ENCODE measurements at regions not wholly inside any gene's neighbourhood (a gene's known extent, or its start where the extent isn't known, plus 50 kb on each side); places are given as distances from the start of the nearest gene placed in this dataset.

DNA sequence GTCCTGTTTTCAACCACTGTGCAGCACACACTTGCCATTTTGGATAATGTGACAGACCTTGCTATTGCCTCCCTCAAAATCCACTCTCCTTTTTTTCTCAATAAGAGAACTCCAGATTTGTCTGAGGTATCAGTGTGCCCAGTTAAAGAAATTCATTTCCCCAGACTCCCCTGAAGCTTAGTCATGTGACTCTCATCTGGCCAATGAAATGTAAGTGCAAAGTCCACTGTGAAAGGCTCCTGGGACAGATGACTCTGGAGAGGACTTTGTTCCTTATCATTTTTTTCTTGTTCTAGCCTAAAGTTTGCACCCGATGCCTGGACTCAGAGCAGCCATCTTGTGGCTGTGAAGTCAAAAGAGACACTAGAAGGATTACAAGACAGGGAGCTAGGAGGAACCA, 268.6 kb upstream of the LRTM1 start:
- no peak overlapping the region for H3K9ac ChIP-seq (ENCODE audit: low read depth, low read length, poor library complexity, severe bottlenecking)
- no peak overlapping the region for H3K4me2 ChIP-seq (ENCODE audit: low read depth, low read length, poor library complexity, severe bottlenecking)
- H2AFZ ChIP-seq (ENCODE audit: low read length) = no peak overlapping the region

DNA sequence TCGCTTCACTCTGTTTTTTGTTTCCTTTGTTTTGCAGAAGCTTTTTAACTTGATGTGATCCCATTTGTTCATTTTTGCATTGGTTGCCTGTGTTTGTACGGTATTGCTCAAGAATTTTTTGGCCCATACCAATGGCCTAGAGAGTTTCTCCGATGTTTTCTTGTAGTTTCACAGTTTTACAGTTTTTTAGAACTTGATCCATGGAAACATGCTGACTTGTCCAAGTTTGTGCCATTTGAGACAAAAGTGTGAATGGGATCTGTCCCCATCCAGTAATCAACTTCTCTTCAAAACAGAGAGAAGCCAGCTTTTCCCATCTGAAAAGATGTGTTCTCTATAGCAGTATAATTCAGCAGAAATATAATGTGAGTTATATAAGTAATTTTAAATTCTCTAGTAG, 266.5 kb upstream of the LRTM1 start:
- Histone ChIP-seq H3K9ac (ENCODE audit: low read depth, low read length, poor library complexity, severe bottlenecking) (no peak overlapping the region), H3K9me3 (ENCODE audit: insufficient read depth, low read depth, low read length) (no peaks in the 10 kb centered on the region), H4K20me1 (ENCODE audit: insufficient read depth, low read length, poor library complexity, severe bottlenecking) (no peaks in the 10 kb centered on the region), H3K27me3 (ENCODE audit: insufficient read depth, low read length, poor library complexity, severe bottlenecking) (no peaks in the 10 kb centered on the region), H3K4me1 (ENCODE audit: insufficient read depth, low read length, poor library complexity, severe bottlenecking) (no peaks in the 10 kb centered on the region), H3F3A (ENCODE audit: low read depth) (no peaks in the 10 kb centered on the region), H3K4me2 (ENCODE audit: low read depth, low read length, poor library complexity, severe bottlenecking) (no peak overlapping the region), H3K79me2 (ENCODE audit: insufficient read depth, low read length) (no peaks in the 10 kb centered on the region), H2AFZ (ENCODE audit: low read length) (no peak overlapping the region), H3K4me3 (ENCODE audit: low read length, poor library complexity, severe bottlenecking) (no peak overlapping the region), H3K36me3 (ENCODE audit: insufficient read depth, low read length) (no peaks in the 10 kb centered on the region), H3K9me2 (replicated peaks; ENCODE audit: low read depth, low read length) (no peaks in the 10 kb centered on the region)
- TF ChIP-seq CTCF (conservative IDR thresholded peaks at IDR 0.05; ENCODE audit: low read length) = no peak
- TF ChIP-seq EZH2phosphoT487 (IDR thresholded peaks at IDR 0.05; ENCODE audit: borderline replicate concordance) = no peak

More for the DNA sequence above, 268.6 kb upstream of the LRTM1 start:
- no peaks in the 10 kb centered on the region for H3K4me1 ChIP-seq (ENCODE audit: insufficient read depth, low read length, poor library complexity, severe bottlenecking)
- no peaks in the 10 kb centered on the region for H3K79me2 ChIP-seq (ENCODE audit: insufficient read depth, low read length)
- H3K4me3 ChIP-seq (ENCODE audit: low read length, poor library complexity, severe bottlenecking) = no peak overlapping the region
- H3K9me2 ChIP-seq (replicated peaks; ENCODE audit: low read depth, low read length) = no peaks in the 10 kb centered on the region
- TF ChIP-seq CTCF (conservative IDR thresholded peaks at IDR 0.05; ENCODE audit: low read length) (no peak), EZH2phosphoT487 (IDR thresholded peaks at IDR 0.05; ENCODE audit: borderline replicate concordance) (no peak)
- H3F3A ChIP-seq (ENCODE audit: low read depth) = no peaks in the 10 kb centered on the region
- no peaks in the 10 kb centered on the region for H3K9me3 ChIP-seq (ENCODE audit: insufficient read depth, low read depth, low read length)
- H4K20me1 ChIP-seq (ENCODE audit: insufficient read depth, low read length, poor library complexity, severe bottlenecking) = no peaks in the 10 kb centered on the region
- no peaks in the 10 kb centered on the region for H3K36me3 ChIP-seq (ENCODE audit: insufficient read depth, low read length)
- no peaks in the 10 kb centered on the region for H3K27me3 ChIP-seq (ENCODE audit: insufficient read depth, low read length, poor library complexity, severe bottlenecking)

- Histone ChIP-seq H3K9ac (ENCODE audit: low read depth, low read length, poor library complexity, severe bottlenecking) (no peak overlapping the region), H3K79me2 (ENCODE audit: insufficient read depth, low read length) (no peaks in the 10 kb centered on the region), H4K20me1 (ENCODE audit: insufficient read depth, low read length, poor library complexity, severe bottlenecking) (no peaks in the 10 kb centered on the region), H3K4me2 (ENCODE audit: low read depth, low read length, poor library complexity, severe bottlenecking) (no peak overlapping the region), H3K9me3 (ENCODE audit: insufficient read depth, low read depth, low read length) (no peaks in the 10 kb centered on the region), H3K4me3 (ENCODE audit: low read length, poor library complexity, severe bottlenecking) (no peak overlapping the region), H3K27me3 (ENCODE audit: insufficient read depth, low read length, poor library complexity, severe bottlenecking) (no peaks in the 10 kb centered on the region), H3F3A (ENCODE audit: low read depth) (no peaks in the 10 kb centered on the region), H3K36me3 (ENCODE audit: insufficient read depth, low read length) (no peaks in the 10 kb centered on the region), H3K4me1 (ENCODE audit: insufficient read depth, low read length, poor library complexity, severe bottlenecking) (no peaks in the 10 kb centered on the region), H2AFZ (ENCODE audit: low read length) (no peak overlapping the region), H3K9me2 (replicated peaks; ENCODE audit: low read depth, low read length) (no peaks in the 10 kb centered on the region)
- no peak for TF ChIP-seq EZH2phosphoT487 (IDR thresholded peaks at IDR 0.05; ENCODE audit: borderline replicate concordance)
- TF ChIP-seq CTCF (conservative IDR thresholded peaks at IDR 0.05; ENCODE audit: low read length) = no peak
Observed at GRCh38 chr3:55191911-55192775, 264.3 kb upstream of the LRTM1 start.

Data from Loucy (cell line).